ENCODE measurements at regions not wholly inside any gene's neighbourhood (a gene's known extent, or its start where the extent isn't known, plus 50 kb on each side); places are given as distances from the start of the nearest gene placed in this dataset.
"Not testable (repeated sequence)": the region's sequence is repeated elsewhere in the genome, so short reads cannot be mapped to it uniquely, and the experiment has no call there.

DNA sequence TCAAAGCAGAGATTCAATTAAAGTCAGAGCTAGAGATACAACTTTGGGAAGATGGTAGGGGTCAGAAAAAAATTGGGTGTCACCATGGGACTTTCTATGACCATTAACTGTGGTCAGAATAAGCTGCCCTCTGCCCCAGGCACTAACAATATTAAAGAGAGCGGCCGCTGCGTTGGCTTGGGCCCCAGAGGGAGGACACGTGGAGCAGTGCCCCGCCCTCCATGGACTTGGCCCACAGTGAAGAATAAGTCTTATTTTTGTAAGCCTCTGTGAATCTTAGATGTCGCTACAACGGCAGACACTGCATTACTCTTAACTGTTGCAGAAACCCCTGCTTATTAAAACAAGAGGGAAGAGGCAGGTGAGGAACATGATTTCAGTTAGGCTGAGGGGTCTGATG is 172.7 kb downstream of the UQCRFS1 start:
- Mint-ChIP-seq H3K4me3 (ENCODE audit: unreplicated experiment) (no peak overlapping the region), H3K36me3 (ENCODE audit: low read depth, unreplicated experiment) (no peaks in the 10 kb centered on the region), H3K27ac (ENCODE audit: unreplicated experiment) (no peak overlapping the region), H3K9me3 (ENCODE audit: unreplicated experiment) (no peaks in the 10 kb centered on the region), H3K27me3 (ENCODE audit: unreplicated experiment) (peaks cover 10% of the 10 kb centered on the region), H3K4me1 (ENCODE audit: unreplicated experiment) (no peaks in the 10 kb centered on the region)
- TF ChIP-seq, protein P1, sequence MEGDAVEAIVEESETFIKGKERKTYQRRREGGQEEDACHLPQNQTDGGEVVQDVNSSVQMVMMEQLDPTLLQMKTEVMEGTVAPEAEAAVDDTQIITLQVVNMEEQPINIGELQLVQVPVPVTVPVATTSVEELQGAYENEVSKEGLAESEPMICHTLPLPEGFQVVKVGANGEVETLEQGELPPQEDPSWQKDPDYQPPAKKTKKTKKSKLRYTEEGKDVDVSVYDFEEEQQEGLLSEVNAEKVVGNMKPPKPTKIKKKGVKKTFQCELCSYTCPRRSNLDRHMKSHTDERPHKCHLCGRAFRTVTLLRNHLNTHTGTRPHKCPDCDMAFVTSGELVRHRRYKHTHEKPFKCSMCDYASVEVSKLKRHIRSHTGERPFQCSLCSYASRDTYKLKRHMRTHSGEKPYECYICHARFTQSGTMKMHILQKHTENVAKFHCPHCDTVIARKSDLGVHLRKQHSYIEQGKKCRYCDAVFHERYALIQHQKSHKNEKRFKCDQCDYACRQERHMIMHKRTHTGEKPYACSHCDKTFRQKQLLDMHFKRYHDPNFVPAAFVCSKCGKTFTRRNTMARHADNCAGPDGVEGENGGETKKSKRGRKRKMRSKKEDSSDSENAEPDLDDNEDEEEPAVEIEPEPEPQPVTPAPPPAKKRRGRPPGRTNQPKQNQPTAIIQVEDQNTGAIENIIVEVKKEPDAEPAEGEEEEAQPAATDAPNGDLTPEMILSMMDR (IDR thresholded peaks at IDR 0.05; ENCODE audit: unreplicated experiment) = no peak
- no peak for DNase-seq (ENCODE audit: low spot score)

DNA sequence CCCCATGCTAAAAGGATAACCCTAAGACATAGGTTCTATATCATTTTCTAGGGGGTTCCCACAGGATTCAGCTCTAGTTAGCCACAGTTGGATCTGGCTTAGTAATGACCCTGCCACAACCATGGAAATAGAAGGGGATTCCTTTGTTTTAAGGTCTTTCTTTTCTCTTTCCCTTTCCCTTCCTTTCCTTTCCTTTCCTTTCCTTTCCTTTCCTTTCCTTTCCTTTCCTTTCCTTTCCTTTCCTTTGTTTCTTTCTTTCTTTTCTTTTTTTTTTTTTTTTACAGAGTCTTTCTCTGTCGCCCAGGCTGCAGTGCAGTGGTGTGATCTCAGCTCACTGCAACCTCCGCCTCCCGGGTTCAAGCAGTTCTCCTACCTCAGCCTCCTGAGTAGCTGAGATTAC is 173.9 kb downstream of the UQCRFS1 start:
- H3K27ac Mint-ChIP-seq (ENCODE audit: unreplicated experiment); H3K4me3 Mint-ChIP-seq (ENCODE audit: unreplicated experiment); H3K36me3 Mint-ChIP-seq (ENCODE audit: low read depth, unreplicated experiment); H3K4me1 Mint-ChIP-seq (ENCODE audit: unreplicated experiment); DNase-seq (ENCODE audit: low spot score); H3K27me3 Mint-ChIP-seq (ENCODE audit: unreplicated experiment); H3K9me3 Mint-ChIP-seq (ENCODE audit: unreplicated experiment): not testable (repeated sequence)

DNA sequence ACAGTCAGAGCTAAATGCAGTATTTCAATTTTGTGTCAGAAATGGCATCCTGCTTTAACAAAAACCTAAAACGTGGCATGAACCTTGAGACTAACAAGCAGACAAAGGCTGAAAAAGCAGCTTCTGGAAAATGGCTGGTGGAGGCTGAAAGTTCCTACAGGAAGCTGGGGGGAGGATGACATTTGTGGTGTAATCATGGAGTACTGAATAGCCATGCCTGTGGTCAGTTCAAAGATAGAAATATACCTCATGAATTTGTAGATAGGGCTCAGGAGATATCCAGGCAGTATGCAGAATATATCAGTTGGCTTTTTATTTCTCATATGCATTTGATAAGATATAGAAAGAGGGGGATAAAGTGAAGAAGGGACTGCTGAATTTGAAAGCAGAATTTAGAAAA is 181.7 kb downstream of the UQCRFS1 start:
- Mint-ChIP-seq H3K27me3 (ENCODE audit: unreplicated experiment) (peaks cover 4% of the 10 kb centered on the region), H3K27ac (ENCODE audit: unreplicated experiment) (no peak overlapping the region), H3K36me3 (ENCODE audit: low read depth, unreplicated experiment) (no peaks in the 10 kb centered on the region), H3K4me3 (ENCODE audit: unreplicated experiment) (no peak overlapping the region), H3K4me1 (ENCODE audit: unreplicated experiment) (no peaks in the 10 kb centered on the region), H3K9me3 (ENCODE audit: unreplicated experiment) (no peaks in the 10 kb centered on the region)
- no peak for DNase-seq (ENCODE audit: low spot score)
- TF ChIP-seq, protein P1 (IDR thresholded peaks at IDR 0.05; ENCODE audit: unreplicated experiment) = no peak

DNA sequence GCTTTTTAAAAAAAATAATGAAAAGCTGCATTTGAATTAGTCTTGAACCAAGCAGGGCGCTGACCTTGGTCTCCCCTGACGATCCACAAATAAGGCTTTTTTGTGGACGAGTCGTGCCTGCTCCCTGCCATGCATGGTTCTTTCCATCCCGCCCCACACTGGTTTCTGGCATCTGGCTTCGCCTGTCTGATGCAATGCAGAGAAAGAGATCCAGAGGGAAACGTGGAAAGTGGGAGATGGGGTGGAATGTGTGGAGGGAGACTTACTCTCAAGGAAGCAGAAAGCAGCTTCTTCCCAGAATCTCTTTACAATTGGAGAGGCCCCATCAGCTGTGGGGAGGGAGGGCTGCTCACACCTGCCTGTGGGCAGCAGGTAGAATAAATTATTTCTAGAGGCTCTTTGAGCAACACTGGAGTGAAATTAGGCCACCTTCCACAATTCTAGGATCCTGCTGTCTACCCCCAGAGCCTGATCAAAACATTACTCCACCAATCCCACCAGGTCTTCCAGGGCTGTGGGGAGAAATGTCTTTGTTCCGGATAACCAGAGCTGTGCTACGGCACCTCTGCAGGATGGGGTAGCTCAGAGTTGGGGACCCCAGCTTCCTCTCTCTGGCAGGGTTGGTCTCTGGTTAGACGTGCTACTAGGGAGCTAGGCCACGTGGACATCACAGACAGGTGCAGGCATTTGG is 183.5 kb downstream of the UQCRFS1 start:
- H3K9me3 Mint-ChIP-seq (ENCODE audit: unreplicated experiment) = no peaks in the 10 kb centered on the region
- no peak for DNase-seq (ENCODE audit: low spot score)
- no peak overlapping the region for H3K27ac Mint-ChIP-seq (ENCODE audit: unreplicated experiment)
- H3K4me1 Mint-ChIP-seq (ENCODE audit: unreplicated experiment) = no peaks in the 10 kb centered on the region
- H3K4me3 Mint-ChIP-seq (ENCODE audit: unreplicated experiment) = no peak overlapping the region
- no peaks in the 10 kb centered on the region for H3K27me3 Mint-ChIP-seq (ENCODE audit: unreplicated experiment)
- no peaks in the 10 kb centered on the region for H3K36me3 Mint-ChIP-seq (ENCODE audit: low read depth, unreplicated experiment)
- TF ChIP-seq, protein P1 (IDR thresholded peaks at IDR 0.05; ENCODE audit: unreplicated experiment) = no peak

DNA sequence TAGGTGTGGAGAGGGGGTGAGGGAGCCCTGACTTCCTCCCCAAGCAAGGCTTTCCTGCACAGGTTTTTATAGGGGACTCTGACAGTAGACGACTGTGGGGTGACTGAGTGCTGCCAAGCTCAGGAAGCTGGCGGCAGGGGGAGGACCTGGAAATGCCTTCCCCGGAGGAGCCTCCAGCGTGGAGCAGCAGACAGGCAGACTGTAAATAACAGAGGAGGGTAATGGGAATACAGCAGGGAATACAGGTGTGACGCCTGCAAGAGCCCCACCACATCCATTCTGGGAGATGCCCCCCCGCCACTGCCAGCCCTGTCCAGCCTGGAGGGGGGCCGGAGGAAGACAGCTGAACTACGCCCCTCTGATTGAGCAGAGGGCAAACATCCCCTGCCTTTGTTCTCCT is 190.4 kb downstream of the UQCRFS1 start:
- Mint-ChIP-seq H3K36me3 (ENCODE audit: low read depth, unreplicated experiment) (no peaks in the 10 kb centered on the region), H3K4me3 (ENCODE audit: unreplicated experiment) (no peak overlapping the region), H3K9me3 (ENCODE audit: unreplicated experiment) (no peaks in the 10 kb centered on the region), H3K4me1 (ENCODE audit: unreplicated experiment) (no peaks in the 10 kb centered on the region), H3K27me3 (ENCODE audit: unreplicated experiment) (no peaks in the 10 kb centered on the region), H3K27ac (ENCODE audit: unreplicated experiment) (no peak overlapping the region)
- TF ChIP-seq, protein P1 (IDR thresholded peaks at IDR 0.05; ENCODE audit: unreplicated experiment) = no peak
- DNase-seq (ENCODE audit: low spot score) = no peak
